Lung microvascular endothelial cell (primary cell): ENCODE measurements at regions not wholly inside any gene's neighbourhood (a gene's known extent, or its start where the extent isn't known, plus 50 kb on each side); places are given as distances from the start of the nearest gene placed in this dataset.
"Not testable (repeated sequence)": the region's sequence is repeated elsewhere in the genome, so short reads cannot be mapped to it uniquely, and the experiment has no call there.

Source experiments
- DNase-seq, 2 donors: peaks; one replicate each; pipeline versions ENCODE4 v3.0.0 to v3.0.0-alpha.2; 2010; ENCODE audit warnings: low read depth in 2 of 2

GRCh38 chr10:117784776-117785175 lies 242.2 kb downstream of the EMX2 start:
- no peak for DNase-seq

DNA sequence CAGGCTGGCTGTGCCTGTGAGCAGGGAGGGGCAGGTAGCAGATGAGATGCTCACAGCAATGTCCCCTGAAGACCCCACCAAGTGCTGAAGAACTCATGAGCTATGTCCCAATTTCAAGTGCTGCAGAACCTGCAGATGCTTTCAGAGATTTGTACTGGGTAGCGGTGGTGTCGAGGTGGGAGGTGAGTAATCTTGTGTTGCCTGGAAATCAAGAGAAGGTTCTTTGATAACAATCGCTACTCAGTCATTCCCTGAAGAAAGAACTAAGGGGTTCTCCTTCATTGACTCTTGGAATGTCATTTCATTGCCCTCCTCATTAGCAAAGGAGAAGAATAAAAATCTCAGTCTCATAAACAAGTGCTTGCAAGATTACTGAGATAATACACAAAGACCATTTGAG lies 246.4 kb downstream of the EMX2 start:
- no peak for DNase-seq

DNA sequence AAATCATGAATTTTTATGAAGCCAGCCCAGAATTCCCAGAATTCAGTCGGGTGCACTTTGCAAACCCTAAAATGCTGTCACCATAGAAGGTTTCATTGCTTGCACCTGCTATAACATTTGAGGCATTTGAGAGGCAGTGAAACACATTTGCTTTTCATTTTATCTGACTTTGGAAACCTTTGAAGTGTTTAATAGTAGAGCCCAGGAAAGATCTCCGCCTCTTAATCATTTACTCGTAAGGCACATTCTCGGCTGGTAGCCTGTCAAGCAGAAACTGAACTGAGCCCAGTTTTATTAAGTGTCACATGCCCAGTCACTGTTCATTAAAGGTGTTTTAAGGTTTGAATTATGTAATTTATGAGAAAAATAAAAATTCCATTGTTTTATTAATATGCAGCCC lies 247.6 kb downstream of the EMX2 start:
- no peak for DNase-seq

- DNase-seq, result no peak
Observed at GRCh38 chr10:117790621-117791020, 248.1 kb downstream of the EMX2 start.

DNA sequence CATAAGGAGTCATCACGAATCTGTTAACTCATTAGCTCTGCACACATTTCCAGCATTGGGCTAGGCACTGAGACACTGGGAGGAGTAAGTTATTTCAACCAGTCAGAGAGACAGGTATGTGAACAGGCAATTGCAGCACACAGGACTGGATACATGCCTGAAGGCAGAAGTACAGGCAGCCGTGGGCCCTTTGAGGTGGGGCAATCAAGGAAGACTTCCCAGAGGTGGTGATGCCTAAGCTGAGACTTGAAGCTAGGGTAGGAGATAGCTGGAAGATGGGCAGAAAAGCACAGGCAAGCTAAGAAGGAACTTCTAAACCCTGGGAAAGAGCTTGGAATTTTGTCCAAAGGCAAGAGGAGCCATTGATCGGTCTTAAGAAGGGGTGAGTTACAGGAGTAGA lies 249.7 kb downstream of the EMX2 start:
- no peak for DNase-seq

DNA sequence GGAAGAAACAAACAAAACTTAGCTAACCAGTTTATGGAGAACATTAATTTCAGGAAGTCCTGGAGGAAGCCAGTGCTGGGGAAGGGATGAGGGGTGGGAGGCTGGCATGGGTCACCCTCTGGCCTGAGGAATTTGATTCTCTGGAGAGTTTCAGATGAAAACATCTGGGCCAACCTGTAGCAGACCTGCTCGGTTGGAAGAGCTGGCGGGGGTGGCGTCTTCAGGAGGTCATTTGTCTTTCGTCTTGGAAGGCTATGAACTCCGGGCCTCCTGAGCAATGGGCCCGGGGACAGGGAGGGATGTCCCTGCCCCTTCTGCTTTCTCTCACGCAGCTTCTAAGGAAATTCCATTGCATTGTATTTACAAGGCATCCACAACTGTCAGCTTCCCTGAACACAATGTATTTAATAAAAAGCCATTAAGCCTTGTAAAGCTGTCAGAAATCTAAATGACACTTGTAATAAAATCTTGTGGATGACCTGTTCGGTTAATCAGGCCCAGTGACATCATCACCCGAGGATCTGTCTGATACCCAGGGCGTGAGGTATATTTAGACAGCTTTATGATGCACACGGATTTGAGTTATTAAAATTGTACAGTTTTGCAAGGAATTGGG lies 250.5 kb downstream of the RAB11FIP2 start:
- DNase-seq, result no peak

DNA sequence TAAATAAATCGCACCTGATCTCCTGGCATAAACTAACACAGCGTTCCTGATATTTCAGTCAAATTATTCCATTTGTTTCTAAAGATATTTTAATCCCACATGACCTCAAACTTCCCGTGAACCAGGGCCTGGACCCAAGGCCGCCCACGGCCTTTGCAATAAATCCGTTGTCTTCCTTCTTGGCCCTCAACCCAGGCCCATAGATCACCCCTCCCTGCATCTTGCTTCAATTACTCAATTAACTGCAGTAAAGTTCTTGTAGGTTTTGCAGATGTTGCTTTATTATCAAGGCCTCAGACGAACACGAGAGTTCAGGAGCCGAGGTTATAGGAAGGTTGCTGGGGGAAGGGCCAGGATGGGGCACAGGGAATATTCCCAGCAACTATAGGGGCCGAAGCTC lies 249.4 kb downstream of the RAB11FIP2 start:
- DNase-seq, result no peak

GRCh38 chr10:117801691-117802090 lies 245.1 kb downstream of the RAB11FIP2 start:
- no peak for DNase-seq

DNA sequence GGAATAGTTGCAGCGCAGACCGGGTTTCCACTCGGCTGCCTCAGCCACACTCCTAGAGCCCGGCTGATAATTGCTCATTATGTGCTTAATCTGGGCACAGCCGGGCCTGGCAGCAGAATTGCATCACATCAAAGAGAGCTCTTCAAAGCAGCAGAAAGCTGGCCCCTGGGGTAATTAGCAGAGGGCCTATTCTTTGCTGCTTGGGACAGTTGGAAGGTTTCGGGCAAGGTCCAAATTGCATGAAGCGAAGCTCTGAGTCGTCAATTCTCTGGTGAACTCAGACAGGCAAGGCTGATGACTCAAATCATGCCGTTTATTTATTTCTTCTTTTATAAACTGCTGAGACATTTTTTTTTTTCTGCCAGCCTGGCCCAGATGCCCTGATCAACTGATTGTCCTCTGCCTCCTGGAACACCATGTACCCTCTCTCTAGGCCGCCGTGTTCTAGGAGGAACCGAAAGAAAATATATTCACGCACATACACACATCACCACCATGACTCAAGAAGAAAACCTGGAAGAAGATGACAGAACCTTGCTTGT lies 242.2 kb downstream of the RAB11FIP2 start:
- no peak for DNase-seq

DNA sequence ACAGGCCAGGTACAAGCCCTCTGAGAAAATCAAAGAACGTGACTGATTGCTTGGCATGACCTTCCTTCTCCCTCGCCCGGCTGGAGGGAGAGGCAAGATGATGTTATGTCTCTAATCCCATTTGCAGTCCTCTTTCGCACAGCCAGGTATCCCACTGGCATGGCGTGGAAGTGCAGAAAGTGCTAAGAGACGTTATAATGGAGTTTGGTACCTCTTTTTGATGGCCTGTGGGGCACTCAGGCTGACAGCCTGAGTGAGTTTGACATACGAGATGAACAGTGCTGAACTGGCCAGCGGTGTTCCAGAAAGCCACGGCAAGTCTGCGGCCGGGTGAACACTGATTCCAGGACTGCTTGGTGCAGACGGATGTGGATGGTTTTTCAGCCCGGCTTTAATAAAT lies 241.6 kb downstream of the RAB11FIP2 start:
- DNase-seq, result no peak

DNA sequence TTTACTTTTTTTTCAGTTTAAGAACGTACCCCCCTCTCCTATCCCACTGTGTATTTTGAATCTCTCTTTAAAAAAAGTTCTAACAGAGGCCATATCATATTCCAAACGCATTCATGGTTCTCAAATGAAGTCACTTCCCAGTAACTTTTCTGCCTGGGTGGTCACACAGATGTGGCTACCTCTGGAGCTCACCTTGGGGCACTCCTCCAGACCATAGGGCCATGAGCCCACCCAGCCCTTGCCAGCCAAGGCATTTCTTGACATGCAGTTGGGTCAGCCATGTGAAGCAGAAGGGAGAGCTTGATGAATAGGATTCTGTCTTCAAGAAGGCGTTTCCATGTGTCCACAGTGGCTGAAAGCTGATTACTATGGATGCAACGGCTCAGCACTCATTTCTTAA lies 239.3 kb downstream of the RAB11FIP2 start:
- no peak for DNase-seq

GRCh38 chr10:117815816-117816215 lies 230.9 kb downstream of the RAB11FIP2 start:
- not testable (repeated sequence) for DNase-seq

GRCh38 chr10:117817116-117817515 lies 229.6 kb downstream of the RAB11FIP2 start:
- no peak for DNase-seq

GRCh38 chr10:117818721-117819120 lies 228.0 kb downstream of the RAB11FIP2 start:
- no peak for DNase-seq

- no peak for DNase-seq
Observed at GRCh38 chr10:117819304-117819703, 227.4 kb downstream of the RAB11FIP2 start.

- no peak for DNase-seq
Observed at GRCh38 chr10:117823980-117824379, 222.8 kb downstream of the RAB11FIP2 start.

DNA sequence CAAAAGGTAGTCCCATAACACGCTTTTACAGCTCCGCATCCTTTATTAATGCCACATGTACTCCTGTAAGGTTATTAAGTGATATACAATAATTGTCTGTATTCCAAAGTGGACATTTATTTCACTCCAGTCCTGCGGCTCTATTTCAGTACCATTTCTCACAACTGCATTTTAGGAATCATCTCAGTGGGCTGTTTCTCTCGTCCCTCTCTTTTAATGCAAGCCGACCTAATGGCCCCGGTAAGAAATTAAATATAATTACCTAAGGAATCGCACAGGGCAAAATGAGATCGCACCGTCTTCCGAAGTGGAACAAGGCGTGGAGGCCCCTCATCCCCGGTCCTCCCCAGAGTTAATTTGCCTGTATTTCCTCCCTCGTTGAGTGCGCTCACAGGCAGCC lies 216.5 kb downstream of the RAB11FIP2 start:
- no peak for DNase-seq

DNA sequence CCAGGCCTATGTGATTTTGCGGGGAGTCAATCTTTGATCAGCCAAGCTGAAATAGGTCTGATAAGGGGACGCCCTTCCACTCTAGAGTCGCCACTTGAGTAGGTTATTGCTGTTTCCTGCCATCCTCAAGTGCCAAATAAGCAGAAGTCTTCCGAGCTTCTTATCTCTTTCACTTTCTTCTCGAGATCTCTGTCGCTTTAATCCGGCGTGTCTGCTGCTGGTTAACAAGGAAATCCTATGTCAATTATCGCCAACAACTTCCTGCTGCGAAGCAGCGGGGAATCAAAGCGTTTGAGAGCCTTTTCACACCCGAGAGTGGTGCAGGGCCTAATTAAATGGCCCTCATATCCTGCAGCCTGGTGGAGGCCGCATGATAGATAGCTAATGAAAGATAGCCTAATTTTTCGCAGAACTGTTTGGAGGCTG lies 215.9 kb downstream of the RAB11FIP2 start:
- DNase-seq, result no peak

DNA sequence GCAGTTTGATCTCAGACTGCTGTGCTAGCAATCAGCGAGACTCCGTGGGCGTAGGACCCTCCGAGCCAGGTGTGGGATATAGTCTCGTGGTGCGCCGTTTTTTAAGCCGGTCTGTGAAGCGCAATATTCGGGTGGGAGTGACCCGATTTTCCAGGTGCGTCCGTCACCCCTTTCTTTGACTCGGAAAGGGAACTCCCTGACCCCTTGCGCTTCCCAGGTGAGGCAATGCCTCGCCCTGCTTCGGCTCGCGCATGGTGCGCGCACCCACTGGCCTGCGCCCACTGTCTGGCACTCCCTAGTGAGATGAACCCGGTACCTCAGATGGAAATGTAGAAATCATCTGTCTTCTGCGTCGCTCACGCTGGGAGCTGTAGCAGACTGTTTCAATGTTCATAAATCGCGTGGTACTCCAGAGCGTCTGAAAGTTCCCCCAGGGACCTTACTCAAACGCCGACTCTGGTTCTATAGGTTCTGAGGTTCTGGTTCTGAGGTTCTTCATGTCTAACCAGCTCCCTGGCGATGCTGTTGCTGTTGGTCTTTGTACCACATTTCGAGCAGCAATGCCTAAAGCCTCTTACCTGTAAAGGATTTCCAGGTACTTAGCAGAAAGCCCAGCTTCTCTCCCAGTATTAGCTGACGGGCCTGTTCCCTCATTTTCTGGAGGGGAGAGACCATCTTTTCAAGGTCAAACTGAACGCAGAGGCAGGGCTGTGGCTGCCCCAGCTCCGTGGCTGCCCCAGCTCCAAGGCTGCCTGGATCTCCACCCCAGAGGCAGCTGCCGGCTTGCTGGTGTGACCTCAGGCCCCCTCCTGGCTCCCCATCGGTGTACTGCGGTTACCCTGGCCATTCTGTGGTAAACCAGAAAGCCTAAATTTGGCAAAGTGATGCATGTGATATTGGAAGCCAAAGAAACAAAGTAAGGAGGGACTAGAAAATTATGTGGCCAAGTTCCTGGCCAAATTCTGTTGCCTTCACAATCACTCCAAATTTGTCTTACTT lies 207.9 kb downstream of the RAB11FIP2 start:
- DNase-seq, result not testable (repeated sequence)

- not testable (repeated sequence) for DNase-seq
Observed at GRCh38 chr10:117856426-117856825, 190.3 kb downstream of the RAB11FIP2 start.

DNA sequence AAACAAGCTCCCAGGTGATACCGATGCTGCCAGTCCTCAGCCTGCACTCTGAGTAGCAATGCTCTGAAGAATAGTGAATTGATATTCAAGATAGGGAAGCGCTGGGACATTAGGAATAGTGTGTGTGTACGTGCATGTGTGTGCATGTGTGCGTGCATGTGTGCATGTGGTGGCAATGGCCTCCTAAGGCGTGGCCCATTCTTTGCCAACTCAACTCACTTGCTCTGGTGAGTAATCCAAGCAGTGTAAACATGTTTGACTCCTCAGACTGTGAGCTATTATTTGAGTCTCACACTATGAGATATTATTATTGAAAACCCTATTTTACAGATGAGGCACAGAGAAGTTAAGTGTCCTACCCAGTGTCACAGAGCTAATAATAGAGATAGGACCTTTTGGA lies 186.6 kb downstream of the RAB11FIP2 start:
- no peak for DNase-seq

DNA sequence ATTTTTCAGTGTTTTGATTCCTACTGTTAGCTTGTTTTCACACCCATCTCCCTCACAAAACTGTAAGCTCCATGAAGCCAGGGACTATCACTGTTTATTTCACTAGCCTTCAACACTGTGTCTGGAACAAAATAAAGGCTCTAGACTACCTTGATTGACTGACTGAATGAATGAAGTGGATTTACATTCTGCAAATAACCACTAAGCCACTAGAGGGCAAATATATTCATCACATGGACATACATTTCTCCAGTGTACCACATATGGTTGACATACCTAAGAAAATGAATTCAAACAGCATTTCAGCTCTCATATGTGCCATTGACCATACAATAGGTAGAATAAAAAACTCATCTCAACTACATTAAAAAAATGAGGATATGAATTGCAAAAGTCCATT lies 185.9 kb downstream of the RAB11FIP2 start:
- peak; percentile 5 to 39 for DNase-seq

DNA sequence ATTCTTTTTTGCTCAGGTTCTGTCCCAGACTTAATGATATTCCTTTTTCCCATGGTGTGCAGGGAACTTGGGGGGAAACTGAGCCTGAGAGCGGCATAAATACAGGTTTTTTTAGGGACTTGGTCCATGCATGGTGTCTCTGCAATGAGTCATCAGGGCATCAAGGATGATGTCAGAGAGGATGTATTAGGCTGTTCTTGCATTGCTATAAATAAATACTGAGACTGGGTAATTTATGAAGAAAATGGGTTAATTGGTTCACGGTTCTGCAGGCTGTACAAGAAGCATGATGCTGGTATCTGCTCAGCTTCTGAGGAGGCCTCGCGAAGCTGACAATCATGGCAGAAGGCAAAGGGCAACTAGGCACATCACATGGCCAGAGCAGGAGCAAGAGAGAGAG lies 185.4 kb downstream of the RAB11FIP2 start:
- DNase-seq, result no peak
